Mucosa of gallbladder (tissue), 1 donor: ENCODE measurements at regions not wholly inside any gene's neighbourhood (a gene's known extent, or its start where the extent isn't known, plus 50 kb on each side); places are given as distances from the start of the nearest gene placed in this dataset.

Source experiments
- DNase-seq: peaks from one replicate; pipeline ENCODE4 v3.0.0-alpha.2; 2020; ENCODE audit warnings: low spot score
- donor health status: DM: no; HTN: no; CAD: no.

DNA sequence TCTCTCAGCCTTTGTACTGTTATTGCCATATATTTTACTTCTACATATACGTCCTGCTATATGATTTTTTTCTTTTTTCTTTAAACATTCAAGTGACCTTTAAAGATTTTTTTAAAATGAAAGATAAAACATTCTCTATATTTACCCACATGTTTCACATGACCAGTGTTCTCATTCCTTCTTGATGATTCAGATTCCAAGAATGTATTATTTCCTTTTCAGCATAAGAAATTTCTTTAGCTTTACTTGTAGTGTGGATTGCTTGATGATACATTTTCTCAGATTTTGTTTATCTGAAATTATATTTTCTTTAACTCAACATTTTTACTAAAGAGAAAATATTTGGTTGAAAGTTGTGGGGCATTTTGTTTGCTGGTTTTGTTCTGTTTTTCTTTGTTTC lies 792.1 kb downstream of the BRINP1 start:
- no peak for DNase-seq

DNA sequence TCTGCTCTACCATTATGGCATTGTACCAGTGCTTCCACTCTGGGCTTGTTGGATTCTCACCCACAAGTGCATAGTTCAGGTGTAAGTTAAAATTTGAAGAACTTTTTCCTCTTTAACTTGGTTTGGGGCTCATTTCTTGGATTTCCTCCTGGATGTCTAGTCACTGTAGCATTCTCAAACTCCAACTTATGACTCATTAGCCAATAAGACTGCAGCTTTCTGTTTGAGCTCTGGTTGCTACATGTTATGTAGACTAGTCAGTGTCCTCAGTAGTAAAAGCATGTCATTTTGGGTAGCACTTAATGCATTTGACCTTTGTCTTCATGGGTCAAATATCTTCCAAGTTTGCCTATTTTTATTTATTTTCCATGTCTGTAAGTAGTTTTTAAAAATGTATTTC lies 790.8 kb downstream of the BRINP1 start:
- DNase-seq: no peak

DNA sequence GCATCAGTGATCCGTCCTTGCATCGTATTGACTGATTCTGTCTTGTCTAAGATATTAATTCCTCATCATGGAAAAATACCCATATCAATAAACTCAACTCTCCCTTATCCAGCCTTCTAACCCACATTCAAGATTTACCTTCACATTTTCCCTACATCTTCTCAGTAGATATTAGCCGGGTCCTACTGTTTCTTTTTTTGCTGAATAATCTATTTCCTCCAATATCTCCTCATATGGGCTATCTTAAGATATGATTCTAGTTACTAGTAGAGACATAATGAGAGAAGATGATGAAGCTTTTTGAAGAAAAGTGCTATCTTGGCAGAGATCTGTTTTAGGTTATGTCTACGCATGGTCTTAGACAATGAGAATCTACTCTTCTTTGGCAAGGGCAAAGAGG lies 785.8 kb downstream of the BRINP1 start:
- no peak for DNase-seq

DNA sequence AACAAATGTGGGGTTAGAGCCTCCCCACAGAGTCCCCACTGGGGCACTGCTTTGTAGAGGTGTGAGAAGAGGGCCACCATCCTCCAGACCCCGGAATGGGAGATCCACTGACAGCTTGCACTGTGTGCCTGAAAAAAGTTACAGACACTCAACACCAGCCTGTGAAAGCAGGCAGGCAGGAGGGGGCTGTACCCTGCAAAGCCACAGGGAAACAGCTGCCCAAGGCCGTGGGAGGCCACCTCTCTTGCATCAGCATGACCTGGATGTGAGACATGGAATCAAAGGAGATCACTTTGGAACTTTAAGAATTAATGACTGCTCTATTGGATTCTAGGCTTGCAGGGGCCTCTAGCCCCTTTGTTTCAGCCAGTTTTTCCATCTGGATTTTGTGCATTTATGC lies 782.3 kb downstream of the BRINP1 start:
- DNase-seq: no peak

DNA sequence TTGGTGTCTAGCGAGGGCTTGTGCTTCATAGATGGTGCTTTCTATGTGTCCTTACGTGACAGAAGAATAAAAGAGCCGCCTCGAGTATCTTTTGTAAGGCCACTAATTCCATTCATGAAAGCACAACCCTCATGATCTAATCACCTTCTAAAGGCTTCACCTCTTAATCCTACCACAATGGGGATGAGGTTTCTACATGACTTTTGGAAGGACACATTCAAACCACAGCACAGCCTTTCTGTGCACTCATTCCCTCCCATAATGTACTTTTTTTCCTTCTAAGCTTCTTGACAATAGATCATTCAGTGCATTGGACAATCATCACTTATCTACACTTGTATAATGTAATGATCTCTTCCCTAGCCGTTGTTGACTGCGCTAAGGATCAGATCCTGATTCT lies 774.8 kb downstream of the BRINP1 start:
- DNase-seq: no peak

DNA sequence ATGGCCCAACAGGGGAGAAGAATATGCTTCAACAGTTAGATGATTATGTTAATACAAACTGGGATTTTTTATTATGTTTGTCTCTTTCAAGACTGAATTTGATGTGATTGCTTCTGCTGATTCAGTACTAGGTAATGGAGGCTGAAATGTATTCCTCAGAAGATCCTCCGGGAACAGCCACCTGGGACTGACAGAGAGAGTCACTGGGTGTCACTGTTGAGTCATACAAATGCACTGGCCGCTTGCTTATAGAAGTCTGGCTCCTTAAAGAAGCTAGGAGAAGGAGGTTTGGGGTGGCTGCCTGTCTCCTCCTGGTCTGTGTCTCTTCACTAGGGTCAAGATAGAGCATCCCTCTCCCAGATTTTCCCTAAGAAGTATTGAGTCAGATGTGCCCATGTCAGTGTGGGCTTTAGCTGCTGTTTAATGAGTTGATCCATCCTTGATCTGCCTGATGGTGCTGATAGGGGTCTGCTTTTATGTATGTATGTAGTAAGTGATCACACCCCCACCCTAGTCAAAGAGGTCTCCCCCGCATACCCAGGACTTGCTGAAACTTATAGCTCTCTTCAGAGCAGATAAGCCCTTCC lies 773.4 kb downstream of the BRINP1 start:
- DNase-seq: peak; percentile 15

DNA sequence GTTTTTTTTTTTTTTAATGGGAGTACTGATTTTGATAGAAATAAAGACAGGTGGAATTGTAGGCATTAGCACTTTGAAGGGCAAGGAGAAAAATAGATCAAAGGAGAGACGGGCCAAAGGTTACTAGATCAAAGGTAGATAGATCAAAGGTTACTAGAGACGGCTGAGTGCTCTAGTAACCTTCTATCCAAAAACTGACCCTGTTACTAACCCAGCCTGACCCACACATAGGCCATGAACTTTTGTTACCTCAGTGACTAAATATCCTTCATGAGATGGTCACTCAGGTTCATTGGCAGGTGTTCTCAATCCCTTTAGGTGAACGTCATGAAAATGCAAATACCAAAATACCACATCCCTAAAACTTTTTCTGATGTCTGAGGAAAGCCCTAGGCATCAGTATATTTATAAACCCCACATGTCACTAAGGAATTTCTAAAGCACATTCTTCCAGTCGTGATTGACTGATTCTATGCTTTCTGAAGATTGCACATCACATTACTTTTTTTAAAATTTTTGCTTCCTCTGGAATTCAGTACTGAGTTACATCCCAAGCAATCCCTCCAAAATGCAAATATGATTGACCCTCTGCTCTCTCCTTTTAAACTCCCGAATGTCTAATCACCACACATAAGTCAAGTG lies 772.7 kb downstream of the BRINP1 start:
- no peak for DNase-seq

DNA sequence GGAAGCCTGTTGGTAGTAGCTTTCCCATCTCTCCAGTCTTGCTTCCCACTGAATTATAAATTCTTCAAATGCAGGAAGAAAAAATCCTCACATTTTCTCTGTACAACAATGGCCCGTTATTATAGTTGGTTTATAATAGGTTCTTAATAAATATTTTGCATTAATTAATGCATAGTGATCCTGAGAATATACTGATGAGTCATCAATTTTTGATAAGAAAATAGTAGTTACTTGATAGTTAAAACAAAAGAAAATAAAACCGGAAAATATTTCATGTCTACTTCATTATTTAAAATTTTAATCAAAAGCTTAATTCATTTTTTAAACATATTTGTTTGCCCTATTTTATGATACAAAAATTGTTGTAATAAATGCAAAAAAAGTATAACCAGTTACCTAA lies 762.6 kb downstream of the BRINP1 start:
- no peak for DNase-seq

DNA sequence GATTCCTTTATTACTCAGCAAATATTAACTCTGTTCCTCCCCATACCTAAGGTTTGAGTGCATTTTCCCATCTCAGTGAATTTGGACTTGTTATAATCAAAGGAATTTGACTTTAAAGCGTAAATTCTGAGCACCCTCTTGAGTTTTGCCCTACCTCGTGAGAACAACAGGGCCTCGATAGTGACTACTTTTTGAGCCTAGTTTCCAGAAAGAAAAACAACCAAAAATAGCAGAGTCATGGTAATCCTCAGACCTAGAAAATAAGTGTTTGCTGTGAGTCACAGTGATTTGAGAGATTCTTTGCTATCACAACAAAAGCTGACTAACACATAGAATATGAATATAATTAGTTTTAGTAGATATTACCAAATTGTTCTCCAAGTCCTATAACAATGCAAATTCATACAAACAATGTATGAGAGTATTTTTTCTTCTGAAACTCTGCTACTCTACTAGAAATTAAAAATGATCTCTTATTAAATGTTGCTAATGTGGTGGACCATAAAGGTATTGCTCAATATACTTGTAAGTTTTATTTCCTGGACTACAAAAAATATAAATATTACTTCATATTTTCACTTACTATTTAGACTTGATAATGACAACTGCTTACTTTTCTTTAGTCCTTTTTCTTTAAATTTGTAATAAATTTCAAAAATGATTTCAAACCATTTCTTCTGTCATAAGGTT lies 759.7 kb downstream of the BRINP1 start:
- no peak for DNase-seq

DNA sequence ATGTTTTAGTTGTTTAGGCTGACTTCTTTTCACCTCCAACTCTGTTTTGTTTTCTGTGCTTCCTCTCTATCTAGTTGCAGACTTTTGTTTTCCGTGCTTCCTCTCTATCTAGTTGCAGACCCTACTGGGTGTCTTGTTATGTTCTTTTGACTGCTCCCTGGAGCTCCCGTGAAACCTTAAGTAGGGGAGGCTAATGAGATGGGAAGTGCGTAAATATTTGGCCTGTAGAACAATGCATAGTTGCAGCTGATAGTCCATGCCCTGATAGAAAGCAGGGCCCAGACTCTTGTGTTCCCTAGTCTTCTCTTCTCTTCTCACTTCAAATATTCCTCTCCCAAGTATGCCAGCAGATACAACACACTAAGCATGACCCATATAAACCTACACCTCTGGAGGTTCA lies 757.0 kb downstream of the BRINP1 start:
- DNase-seq: no peak

DNA sequence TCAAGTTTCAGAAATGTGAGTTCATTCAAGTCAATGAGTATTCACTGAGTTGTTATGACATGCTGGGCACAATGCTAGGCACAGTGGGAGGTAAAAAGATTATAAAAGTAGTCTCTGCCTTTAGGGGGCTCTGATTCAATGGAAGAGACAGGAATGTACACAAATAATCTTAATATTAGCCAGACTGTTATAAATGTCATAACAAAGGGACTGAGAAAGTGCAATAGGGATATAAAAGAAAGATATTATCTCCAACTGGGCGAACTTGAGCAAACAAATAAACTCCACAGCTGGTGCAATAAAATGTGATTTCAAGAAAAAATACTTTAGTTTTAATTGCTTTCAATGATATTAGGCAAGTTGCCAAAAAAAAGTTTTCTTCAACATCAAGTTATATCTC lies 755.2 kb downstream of the BRINP1 start:
- DNase-seq: no peak

DNA sequence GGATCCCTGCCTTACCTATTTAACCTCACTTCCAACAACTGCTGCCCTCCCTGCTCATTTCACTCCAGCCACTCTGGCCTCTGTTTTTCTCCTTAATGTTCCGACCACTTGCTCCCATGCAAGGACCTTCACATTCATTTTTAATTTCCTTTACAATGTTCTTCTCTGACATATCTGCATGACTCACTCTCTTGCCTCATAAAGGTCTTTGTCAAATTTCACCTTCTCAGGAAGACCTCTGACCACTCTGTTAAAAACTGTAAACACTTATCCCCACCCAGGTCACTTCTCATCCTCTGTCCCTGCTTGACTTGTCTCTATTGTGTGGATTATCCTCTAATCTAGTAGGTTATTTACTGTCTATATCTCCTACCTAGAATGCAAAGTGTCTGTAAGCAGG lies 751.2 kb downstream of the BRINP1 start:
- DNase-seq: no peak

DNA sequence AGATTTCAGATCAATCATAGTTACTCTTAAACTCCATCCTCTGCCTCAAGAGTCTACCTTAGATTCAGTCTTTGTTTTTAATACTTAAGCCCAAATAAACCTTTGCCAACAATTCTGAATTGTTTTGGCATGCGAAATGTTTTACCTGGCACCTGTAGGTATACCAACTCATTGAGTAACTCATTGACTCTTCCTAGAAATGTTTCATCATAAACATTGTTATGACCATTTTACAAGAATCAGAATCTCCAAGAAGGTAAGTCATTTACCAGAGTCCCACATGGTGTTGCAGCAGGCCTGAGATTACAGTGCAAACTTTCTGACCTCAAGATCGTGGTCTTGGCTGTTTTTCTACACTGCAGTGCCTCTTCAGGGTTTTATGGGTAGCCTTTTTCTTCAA lies 750.4 kb downstream of the BRINP1 start:
- peak; percentile 12 for DNase-seq

DNA sequence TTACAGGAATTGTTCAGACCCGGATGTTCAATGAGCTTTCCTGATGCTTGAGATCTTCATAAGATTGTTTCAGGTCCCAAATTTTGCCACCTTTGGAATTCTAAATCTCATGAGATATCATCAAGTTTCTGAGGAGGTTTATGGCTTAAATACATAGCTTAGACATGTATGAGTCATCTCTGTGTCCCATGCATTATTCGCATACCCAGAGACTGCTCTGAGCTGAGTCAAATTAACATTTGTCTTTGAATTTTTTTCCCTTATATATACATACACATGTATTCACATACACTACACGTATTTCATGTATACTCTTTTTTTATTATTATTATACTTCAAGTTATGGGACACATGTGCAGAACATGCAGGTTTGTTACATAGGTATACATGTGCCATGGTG lies 744.6 kb downstream of the BRINP1 start:
- no peak for DNase-seq

DNA sequence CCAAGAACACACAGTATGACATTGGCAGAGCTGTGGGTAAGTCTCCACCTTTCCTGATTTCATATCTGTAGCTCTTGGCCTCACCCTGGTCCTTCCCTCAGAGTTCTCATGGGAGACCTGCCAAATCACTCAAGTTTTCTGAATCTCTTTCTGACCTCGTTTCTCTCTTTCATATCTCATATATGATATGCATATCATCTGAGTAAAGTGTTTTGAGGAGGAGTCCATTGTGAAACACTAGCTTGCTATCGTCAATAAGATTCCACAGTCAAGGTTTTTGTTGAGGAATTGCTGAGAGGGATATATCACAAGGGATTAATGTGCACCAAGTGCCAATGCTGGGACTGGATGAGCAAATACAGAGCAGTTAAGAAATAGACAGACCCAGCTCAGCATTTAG lies 739.2 kb downstream of the BRINP1 start:
- no peak for DNase-seq

DNA sequence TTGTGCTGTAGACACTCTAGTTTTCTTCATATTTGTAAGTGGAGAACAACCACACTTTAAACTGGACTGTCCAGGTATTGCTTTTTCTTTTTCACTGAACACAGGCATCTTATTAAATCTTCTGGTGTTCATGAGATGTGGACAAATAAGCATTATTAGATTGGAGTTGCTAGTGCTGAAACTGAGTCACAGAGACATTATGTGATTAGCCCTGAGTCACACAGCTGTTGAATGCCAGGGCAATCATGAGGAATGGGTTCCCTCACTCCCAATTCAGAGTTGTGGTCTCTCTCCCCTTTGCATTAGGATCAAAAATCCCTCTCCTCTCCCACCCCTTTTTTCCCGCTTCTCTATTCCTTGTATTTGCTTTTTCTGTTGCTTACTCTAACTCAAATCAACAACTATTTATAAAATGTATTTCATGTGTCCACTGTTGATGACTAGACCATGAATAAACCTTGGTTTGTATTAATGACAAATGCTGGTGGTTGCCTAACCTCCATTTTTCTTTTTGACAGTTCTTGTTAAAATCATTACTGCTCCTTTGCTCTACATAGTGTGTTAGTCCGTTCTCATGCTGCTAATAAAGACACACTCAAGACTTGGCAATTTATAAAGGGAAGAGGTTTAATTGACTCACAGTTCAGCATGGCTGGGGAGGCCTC lies 738.2 kb downstream of the BRINP1 start:
- DNase-seq: no peak

DNA sequence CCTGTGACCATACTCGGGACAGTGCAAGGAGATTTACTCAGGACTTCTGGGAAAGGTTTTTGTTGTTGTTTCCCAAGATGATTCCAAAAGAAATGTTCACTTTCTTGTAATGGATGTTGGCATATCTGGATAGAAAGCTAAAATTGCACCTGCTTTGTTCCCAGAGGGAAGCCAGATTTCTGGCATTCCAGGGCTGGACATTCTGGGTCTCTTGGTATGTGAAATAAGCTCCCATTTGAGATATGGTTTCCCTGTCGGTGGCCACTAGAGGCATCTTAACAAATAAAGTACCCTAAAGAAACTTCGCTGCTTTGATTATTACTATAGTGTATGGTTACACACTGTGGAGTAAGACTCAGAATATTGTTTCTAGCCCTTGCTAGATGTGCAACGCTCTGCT lies 737.3 kb downstream of the BRINP1 start:
- no peak for DNase-seq

DNA sequence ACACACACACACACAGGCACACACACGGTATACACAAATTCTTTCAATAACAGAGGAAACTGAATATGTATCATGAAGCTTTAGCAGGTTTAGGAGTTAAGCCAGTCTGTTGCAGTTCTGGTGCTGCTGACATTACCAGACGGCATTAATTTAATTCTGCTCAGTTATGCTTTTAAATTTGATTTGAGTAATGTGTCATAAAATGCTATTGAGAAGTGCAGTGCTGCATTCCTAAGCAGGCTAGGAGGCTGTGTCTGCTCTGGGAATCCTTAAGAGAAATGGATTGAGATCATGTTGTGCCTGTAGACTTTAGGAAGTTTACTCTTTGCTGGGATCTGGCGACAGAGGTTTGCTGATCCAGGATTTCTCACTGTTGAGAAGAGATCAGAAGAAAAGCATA lies 733.8 kb downstream of the BRINP1 start:
- DNase-seq: no peak

DNA sequence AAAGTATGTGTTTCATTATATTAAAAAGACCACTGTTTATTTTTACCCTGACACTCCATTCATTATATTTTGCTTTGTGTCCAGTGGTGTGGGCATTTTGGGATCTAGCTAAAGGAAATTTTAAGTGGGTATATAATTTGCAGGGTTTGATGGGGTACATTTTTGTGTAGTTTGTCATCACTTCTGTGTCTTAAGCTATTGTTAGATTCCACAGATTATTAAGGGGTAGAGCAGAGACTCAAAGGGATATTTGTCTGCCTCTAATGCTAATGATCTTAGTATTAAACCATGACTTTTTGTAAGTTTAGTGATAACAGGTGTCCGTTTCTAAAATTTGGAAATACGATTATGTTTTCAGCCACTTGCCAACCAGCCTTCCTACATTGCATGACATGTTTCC lies 731.6 kb downstream of the BRINP1 start:
- no peak for DNase-seq

DNA sequence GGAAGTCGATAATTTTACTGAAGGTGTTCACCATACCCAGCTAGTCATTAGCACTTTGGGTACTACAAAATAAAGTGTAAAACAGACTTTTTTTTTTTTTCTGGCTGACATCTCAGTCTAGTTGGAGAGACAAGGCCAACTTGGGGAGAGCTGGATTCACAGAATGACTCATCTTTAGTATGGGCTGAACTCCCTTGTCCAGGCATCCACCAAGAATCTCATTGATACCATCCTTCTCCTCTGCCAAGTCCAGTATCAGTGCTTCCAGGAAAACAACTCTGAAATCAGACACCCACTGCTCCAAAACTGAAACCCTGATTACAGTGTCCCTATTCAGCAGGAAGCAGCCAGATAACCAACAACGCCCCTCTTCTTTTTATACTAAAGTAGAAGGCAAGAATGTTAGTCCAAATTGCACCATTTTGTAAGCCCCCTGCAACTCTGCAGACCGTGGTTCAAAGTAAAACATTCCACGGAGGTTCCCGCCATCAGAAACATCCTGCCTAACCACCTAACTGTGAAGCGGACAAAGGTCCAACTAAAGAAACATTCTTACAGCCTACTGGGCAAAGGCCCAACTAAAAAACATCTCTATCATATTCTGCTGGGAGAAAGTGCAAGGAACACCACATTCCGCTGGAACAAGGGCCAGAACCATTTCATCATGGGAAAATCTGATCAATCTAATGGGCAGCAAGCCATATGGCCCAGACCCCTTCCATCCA lies 728.2 kb downstream of the BRINP1 start:
- no peak for DNase-seq

DNA sequence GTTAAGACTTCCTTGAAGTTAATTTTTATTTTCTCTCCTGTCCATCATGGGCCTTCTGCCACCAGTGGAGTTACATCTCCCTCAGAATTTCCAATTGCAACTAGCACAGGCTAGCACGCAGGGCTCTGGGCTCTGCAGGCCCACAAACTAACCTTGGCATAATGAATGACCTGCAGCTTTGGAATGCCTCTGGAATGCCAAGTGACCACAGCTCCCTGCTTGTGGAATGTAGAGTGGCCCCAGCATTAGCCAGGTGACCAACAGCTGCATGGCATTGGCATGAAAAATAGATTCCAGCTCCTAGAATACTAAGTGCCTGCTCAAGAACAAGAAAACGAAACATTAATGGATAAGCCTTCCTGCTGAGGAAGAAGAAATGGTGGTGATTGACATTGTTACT lies 726.1 kb downstream of the BRINP1 start:
- peak; percentile 12 for DNase-seq

DNA sequence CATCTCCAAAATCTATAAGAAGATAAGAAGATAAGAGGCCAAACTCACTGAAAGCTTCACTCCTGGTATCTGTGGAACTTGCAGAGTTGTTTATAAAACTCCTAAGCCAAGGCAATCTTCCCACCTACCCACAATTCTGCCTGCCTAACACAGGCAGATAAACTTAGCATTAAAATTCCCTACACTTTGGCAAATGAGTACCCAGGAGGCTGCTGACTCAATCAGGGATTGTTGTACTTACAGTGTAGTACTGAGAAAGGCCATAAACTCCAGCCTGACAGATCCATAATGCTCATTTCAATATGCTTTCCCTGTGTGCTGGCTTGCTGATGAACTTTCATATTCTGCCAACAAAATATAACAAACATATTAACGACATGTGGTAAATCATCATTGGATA lies 725.2 kb downstream of the BRINP1 start:
- no peak for DNase-seq
